ENCODE measurements at regions not wholly inside any gene's neighbourhood (a gene's known extent, or its start where the extent isn't known, plus 50 kb on each side); places are given as distances from the start of the nearest gene placed in this dataset.

GRCh38 chr2:6692819-6693218 is 172.9 kb downstream of the CMPK2 start:
- no peak for DNase-seq

GRCh38 chr2:6694555-6694954 is 171.2 kb downstream of the CMPK2 start:
- DNase-seq: no peak

- no peak for DNase-seq
Observed at GRCh38 chr2:6700335-6700734, 165.4 kb downstream of the CMPK2 start.

- DNase-seq: no peak
Observed at GRCh38 chr2:6704077-6704476, 161.6 kb downstream of the CMPK2 start.

- DNase-seq: no peak
Observed at GRCh38 chr2:6721395-6721794, 144.3 kb downstream of the CMPK2 start.

- DNase-seq: no peak
Observed at GRCh38 chr2:6722574-6722973, 143.1 kb downstream of the CMPK2 start.

- DNase-seq: no peak
Observed at GRCh38 chr2:6723865-6724604, 141.7 kb downstream of the CMPK2 start.

GRCh38 chr2:6724605-6725140 is 141.0 kb downstream of the CMPK2 start:
- no peak for DNase-seq

- DNase-seq: no peak
Observed at GRCh38 chr2:6728156-6728555, 137.6 kb downstream of the CMPK2 start.

- DNase-seq: no peak
Observed at GRCh38 chr2:6730003-6730402, 135.7 kb downstream of the CMPK2 start.

GRCh38 chr2:6730649-6731532 is 134.8 kb downstream of the CMPK2 start:
- no peak for DNase-seq

GRCh38 chr2:6739547-6739946 is 126.2 kb downstream of the CMPK2 start:
- no peak for DNase-seq

- no peak for DNase-seq
Observed at GRCh38 chr2:6741229-6741628, 124.5 kb downstream of the CMPK2 start.

GRCh38 chr2:6744038-6744437 is 121.7 kb downstream of the CMPK2 start:
- no peak for DNase-seq

- no peak for DNase-seq
Observed at GRCh38 chr2:6747433-6747832, 118.3 kb downstream of the CMPK2 start.

- DNase-seq: no peak
Observed at GRCh38 chr2:6748406-6749067, 117.2 kb downstream of the CMPK2 start.

- no peak for DNase-seq
Observed at GRCh38 chr2:6749962-6750361, 115.7 kb downstream of the CMPK2 start.

- DNase-seq: no peak
Observed at GRCh38 chr2:6750411-6751158, 115.1 kb downstream of the CMPK2 start.

- DNase-seq: no peak
Observed at GRCh38 chr2:6754419-6754818, 111.3 kb downstream of the CMPK2 start.

- no peak for DNase-seq
Observed at GRCh38 chr2:6755456-6755855, 110.3 kb downstream of the CMPK2 start.

- no peak for DNase-seq
Observed at GRCh38 chr2:6757215-6757614, 108.5 kb downstream of the CMPK2 start.

GRCh38 chr2:6759689-6760088 is 106.0 kb downstream of the CMPK2 start:
- no peak for DNase-seq

GRCh38 chr2:6760132-6760531 is 105.6 kb downstream of the CMPK2 start:
- no peak for DNase-seq
